ENCODE measurements at regions not wholly inside any gene's neighbourhood (a gene's known extent, or its start where the extent isn't known, plus 50 kb on each side); places are given as distances from the start of the nearest gene placed in this dataset.
A peak's percentile ranks its signal among the peaks of the same experiment; 100 is the strongest.
"Not testable (repeated sequence)": the region's sequence is repeated elsewhere in the genome, so short reads cannot be mapped to it uniquely, and the experiment has no call there.

DNA sequence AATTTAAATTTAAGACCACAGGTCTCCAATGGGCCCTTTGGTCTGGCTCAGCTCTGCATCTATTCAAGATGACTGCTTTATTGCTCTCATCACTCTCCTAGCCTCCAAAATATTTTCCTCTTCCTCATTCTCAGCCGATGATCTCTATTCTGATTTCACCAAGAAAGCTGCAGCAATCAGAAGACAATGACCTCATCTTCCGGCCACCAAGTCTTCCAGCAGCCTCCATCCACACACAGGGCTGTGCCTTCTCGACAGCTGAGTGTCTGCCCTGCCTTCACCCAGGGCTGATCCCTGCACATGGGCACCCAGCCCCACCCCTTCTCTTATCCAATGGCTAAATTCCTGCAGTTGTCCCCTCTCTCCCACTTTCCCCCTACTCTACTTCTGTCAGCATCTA, 167.1 kb upstream of the NBPF12 start:
- not testable (repeated sequence) for H3K4me3 Mint-ChIP-seq; DNase-seq; H3K4me1 Mint-ChIP-seq; H3K27me3 Mint-ChIP-seq (ENCODE audit: low read depth, poor library complexity); H3K27ac Mint-ChIP-seq; H3K36me3 Mint-ChIP-seq (ENCODE audit: low read depth); H3K9me3 Mint-ChIP-seq

DNA sequence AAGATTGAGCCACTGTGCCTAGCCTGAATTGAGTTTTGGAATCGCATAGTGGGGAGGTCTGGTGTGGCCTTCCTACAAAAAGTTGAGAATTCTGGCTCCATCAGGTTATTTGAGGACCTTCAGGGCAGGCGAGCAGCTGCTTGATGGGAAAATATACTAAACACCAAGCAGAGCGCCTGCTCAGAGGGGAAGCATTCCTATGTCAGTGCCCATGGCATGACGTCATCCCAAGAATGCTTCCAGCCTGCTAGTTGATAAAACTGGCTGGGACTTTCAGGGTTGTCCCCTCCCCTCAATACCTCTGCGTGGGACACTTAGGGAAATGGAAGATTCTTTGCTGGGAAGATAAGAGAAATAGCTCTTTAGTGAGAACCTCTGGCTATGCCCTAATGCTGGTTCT, 174.9 kb upstream of the NBPF12 start:
- H3K36me3 Mint-ChIP-seq (ENCODE audit: low read depth); H3K27me3 Mint-ChIP-seq (ENCODE audit: low read depth, poor library complexity); H3K27ac Mint-ChIP-seq; H3K4me3 Mint-ChIP-seq; H3K4me1 Mint-ChIP-seq; DNase-seq; H3K9me3 Mint-ChIP-seq: not testable (repeated sequence)

DNA sequence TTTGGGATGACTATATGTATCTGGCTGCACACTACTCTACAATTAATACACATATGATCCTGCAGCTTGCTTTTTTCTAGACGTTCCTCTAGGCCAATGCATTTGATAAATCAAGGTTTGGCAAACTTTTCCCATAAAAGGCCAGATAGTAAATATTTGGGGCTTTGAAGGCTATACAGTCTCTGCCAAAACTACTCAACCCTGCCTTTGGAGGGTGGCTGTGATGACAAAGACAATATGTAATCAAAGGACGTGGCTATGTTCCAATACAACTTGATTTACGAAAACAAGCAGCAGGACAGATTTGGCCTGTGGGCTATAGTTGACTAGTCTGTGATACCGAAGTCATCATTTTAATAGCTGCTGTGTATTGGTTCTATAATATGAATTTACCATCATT, 181.3 kb upstream of the NBPF12 start:
- H3K27me3 Mint-ChIP-seq (ENCODE audit: low read depth, poor library complexity); DNase-seq; H3K9me3 Mint-ChIP-seq; H3K4me3 Mint-ChIP-seq; H3K4me1 Mint-ChIP-seq; H3K27ac Mint-ChIP-seq; H3K36me3 Mint-ChIP-seq (ENCODE audit: low read depth): not testable (repeated sequence)

DNA sequence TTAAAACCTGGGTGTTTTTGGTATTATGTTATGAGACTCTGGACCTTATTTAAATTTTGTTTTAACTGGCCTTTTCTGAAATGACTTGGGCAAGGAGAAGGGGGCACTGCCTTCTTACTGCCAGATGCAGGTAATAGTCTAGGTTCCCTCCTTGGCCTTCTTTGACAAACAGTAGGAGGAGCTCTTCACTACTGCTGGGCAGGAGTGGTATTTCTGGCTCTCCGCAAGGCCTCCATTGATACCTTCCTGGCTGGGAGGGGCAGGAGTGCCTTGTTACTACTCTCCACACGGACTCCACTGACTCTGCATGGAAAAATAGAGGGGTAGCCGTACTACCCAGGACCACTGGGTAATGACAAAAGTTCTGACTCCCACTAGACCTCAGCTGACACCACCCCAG, 189.4 kb upstream of the NBPF12 start:
- H3K27ac Mint-ChIP-seq; H3K27me3 Mint-ChIP-seq (ENCODE audit: low read depth, poor library complexity); H3K4me1 Mint-ChIP-seq; H3K9me3 Mint-ChIP-seq; DNase-seq; H3K4me3 Mint-ChIP-seq; H3K36me3 Mint-ChIP-seq (ENCODE audit: low read depth): not testable (repeated sequence)

DNA sequence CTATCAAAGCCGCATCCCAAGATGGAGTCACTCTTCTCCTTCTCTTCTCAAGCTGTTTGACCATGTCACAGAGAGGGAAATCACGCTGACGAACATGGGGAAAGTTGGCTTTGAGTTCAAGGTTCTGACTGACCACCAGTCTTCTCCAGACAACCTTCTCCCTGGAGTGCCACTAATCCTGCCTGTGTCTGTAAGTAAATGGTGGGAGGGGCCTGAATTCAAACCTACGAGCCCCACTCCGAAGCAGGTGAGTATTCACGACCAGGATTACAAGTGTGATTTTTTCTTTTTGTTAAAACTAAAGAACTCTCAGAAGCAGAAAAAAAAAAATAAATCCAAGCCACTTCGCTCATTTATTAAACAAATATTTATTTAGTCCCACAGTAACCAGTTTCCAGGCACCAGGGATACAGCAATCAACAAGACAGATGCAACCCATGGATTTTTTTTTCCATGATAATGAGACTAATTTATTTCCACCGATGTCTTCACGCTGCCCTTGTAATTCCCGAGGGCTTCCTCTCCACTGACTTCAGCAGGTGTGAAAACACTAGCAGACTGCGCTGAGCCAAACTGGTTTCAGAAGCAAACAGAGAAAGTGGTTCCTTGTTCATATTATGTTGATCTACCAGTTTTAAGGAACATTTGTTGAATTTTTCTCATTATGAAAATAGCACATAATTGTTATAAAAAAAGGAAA, 206.0 kb upstream of the NBPF12 start:
- DNase-seq; H3K36me3 Mint-ChIP-seq (ENCODE audit: low read depth); H3K27ac Mint-ChIP-seq; H3K9me3 Mint-ChIP-seq; H3K27me3 Mint-ChIP-seq (ENCODE audit: low read depth, poor library complexity); H3K4me3 Mint-ChIP-seq; H3K4me1 Mint-ChIP-seq: not testable (repeated sequence)

DNA sequence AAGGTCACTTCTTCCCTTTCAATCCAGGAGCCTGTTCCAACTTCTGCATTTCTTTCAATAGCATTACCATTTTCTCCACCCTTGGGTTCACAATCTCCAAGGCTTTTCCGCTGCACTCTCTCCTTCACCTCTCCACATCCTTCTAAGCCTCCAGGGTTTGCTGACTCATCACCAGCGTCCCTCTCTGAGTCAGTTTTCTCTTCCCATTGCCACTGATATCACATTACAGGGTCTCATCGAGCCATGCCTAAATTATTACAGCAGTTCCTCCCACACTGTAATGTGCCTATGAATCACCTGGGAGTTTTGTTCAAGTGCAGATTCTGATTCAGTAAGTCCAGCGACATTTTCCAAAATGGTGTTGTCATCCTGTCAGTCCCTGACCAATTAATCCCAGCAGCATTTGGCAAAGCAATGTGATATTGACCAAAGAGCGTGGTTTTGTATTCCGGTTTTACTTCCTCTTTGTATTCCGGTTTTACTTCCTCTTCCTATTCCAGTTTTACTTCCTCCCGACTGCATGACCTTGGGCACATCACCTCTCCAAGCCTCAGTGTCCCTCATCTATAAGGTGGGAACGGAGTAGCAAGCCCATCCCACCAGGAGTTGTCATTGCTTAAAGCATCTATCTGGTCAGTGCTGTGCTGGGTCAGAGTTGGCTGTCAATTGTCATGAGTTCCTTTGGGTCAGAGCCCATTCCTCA, 208.3 kb upstream of the NBPF12 start:
- H3K27ac Mint-ChIP-seq, DNase-seq: not testable (repeated sequence)

DNA sequence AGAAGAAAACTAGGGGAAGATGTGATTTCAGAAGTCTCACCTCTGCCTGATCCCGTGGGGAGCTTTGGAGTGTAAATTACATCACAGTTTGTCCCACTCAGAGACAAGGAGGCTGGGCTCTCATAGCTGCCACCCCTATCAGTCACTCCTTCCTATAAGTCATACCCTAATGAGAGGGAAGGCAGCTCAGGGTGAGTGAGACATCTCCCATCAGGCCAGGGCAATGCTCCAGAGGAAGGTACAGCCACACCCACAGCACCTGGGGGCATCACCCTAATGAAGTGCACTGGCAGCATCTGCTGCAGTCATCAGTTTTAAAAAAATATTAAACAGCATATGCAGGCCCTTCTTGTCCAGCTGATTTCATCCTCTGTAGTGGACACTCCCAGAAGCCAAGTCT, 223.1 kb upstream of the NBPF12 start:
- not testable (repeated sequence) for H3K9me3 Mint-ChIP-seq; H3K27ac Mint-ChIP-seq; DNase-seq; H3K36me3 Mint-ChIP-seq (ENCODE audit: low read depth); H3K4me3 Mint-ChIP-seq; H3K27me3 Mint-ChIP-seq (ENCODE audit: low read depth, poor library complexity)
- H3K4me1 Mint-ChIP-seq = peaks cover 13% of the 10 kb centered on the region

More for the DNA sequence above, 208.3 kb upstream of the NBPF12 start:
- H3K9me3 Mint-ChIP-seq; H3K36me3 Mint-ChIP-seq (ENCODE audit: low read depth); H3K4me1 Mint-ChIP-seq; H3K27me3 Mint-ChIP-seq (ENCODE audit: low read depth, poor library complexity); H3K4me3 Mint-ChIP-seq: not testable (repeated sequence)

DNA sequence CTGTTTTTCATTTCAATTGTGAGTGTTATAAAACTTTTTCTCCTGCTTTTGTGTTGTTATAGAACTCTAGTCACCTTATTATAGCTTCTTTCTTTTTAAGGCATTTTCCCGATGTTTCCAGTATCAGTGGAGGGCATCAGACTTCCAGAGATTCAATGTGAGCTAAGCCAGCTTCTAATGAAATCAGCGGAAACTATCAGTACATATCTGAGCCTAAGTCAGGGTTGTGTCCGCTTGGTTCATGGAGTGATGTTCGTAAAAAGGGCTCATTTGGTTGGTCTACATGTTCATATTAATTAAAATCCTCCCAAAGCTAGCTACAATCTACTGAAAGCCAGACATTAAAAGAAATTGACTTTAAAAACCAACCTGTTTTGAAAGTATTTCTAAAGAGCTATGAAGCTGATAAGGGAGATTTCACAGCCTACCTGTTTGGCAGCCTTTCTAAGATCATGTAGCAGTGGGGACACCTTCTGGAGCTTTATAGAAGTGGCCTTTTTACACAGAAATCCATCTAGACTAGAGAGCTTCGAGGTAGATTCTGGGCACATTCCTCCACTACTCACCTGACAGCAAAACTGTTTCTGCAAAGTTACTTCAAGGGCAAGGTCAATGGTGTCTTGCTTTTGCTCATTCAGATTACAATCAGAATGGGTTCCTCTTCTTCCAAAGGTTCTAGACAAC, 227.1 kb upstream of the NBPF12 start:
- not testable (repeated sequence) for H3K4me3 Mint-ChIP-seq; H3K27ac Mint-ChIP-seq; H3K9me3 Mint-ChIP-seq; H3K36me3 Mint-ChIP-seq (ENCODE audit: low read depth); H3K27me3 Mint-ChIP-seq (ENCODE audit: low read depth, poor library complexity)
- DNase-seq = peak; percentile 7
- H3K4me1 Mint-ChIP-seq = peaks cover 20% of the 10 kb centered on the region
- TF ChIP-seq, protein P1, sequence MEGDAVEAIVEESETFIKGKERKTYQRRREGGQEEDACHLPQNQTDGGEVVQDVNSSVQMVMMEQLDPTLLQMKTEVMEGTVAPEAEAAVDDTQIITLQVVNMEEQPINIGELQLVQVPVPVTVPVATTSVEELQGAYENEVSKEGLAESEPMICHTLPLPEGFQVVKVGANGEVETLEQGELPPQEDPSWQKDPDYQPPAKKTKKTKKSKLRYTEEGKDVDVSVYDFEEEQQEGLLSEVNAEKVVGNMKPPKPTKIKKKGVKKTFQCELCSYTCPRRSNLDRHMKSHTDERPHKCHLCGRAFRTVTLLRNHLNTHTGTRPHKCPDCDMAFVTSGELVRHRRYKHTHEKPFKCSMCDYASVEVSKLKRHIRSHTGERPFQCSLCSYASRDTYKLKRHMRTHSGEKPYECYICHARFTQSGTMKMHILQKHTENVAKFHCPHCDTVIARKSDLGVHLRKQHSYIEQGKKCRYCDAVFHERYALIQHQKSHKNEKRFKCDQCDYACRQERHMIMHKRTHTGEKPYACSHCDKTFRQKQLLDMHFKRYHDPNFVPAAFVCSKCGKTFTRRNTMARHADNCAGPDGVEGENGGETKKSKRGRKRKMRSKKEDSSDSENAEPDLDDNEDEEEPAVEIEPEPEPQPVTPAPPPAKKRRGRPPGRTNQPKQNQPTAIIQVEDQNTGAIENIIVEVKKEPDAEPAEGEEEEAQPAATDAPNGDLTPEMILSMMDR (IDR thresholded peaks at IDR 0.05) = peak; percentile 28

DNA sequence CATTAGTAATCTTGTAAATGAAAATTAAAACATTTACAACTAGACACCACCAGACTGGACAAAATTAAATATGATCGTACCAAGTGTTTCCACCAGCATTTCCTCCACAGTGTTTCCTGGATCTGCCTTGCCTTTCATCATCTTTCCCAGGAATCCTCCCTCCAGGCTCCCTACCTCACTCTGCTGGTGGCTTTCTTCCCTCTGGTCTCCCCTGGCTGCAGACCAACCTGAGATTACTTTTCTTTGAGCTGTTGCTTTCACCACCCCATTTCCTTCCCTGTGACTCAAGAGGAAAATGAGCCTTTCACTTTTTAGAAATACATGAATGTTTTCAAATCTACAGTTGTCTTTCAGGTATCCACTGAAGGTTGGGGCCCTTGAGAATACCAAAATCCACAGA, 228.8 kb upstream of the NBPF12 start:
- not testable (repeated sequence) for DNase-seq; H3K36me3 Mint-ChIP-seq (ENCODE audit: low read depth)

DNA sequence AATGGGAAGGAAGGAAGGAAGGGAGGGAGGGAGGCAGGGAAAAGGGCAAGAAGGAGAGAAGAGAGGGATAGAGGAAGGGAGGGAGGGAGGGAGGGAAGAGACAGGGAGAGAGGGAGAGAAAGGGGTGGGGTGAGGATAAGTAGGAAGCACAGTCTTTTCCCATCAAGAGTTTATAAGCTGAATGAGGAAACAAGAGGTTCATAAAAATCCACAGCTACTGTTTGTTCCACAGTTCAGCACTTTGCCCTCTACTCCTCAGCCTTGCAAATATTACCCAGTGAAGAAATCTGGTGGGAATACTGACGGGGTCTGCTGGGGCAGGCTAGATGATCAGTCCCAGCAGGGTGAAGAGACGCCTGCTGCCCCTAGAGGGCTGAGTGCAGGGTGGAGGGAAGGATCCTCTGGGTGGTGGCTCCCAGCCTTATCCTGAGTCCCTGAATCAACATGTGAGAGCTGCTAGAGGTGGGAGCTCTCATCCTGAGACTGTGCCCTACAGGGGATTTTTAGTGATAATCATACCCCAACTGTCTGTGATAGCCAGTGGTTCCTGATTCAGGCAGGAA, 233.9 kb upstream of the NBPF12 start:
- not testable (repeated sequence) for H3K36me3 Mint-ChIP-seq (ENCODE audit: low read depth); DNase-seq; H3K9me3 Mint-ChIP-seq; H3K27me3 Mint-ChIP-seq (ENCODE audit: low read depth, poor library complexity); H3K4me3 Mint-ChIP-seq; H3K27ac Mint-ChIP-seq
- peaks cover 10% of the 10 kb centered on the region for H3K4me1 Mint-ChIP-seq

More for the DNA sequence above, 228.8 kb upstream of the NBPF12 start:
- not testable (repeated sequence) for H3K9me3 Mint-ChIP-seq; H3K4me3 Mint-ChIP-seq; H3K27me3 Mint-ChIP-seq (ENCODE audit: low read depth, poor library complexity); H3K27ac Mint-ChIP-seq
- H3K4me1 Mint-ChIP-seq = peaks cover 12% of the 10 kb centered on the region

DNA sequence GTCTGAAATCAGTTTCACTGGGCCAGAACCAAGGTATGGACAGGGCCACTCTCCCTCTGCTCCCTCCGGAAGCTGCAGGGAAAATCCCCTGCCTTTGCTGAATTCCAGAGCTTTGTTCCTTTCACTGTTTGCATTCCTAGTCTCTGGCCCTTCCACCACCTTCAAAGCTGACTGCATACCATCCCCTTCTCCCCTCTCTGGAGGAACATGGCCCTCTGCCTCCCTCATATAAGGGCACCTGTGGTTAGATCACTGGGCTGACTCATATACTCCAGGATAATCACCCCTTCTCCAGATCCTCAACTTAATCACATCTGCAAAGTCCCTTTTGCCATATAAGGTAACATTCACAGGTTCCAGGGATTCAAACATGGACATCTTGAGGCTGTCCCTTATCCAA, 236.8 kb upstream of the NBPF12 start:
- not testable (repeated sequence) for DNase-seq; H3K36me3 Mint-ChIP-seq (ENCODE audit: low read depth); H3K4me1 Mint-ChIP-seq; H3K27me3 Mint-ChIP-seq (ENCODE audit: low read depth, poor library complexity); H3K9me3 Mint-ChIP-seq; H3K4me3 Mint-ChIP-seq
- peak overlapping the region; percentile 98 for H3K27ac Mint-ChIP-seq

DNA sequence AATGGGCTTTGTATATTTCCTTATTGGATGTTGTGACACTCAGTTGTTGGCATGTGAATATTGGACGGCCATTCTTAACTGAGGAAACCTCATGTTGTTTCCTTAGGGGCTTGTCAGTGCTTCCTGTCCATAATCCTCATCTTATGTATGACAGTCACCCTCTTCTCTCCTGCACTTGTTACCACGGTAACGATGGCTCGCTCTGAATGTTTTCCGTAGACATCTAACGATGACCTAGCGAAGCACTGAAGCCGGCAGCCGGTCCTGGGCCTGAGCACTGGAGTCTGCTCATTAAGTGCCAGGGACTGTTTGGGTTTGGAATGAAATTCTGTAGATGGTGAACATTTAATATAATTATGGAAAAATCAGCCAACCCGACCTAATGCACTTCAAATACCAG, 242.7 kb upstream of the NBPF12 start:
- H3K4me1 Mint-ChIP-seq, H3K27ac Mint-ChIP-seq: not testable (repeated sequence)

DNA sequence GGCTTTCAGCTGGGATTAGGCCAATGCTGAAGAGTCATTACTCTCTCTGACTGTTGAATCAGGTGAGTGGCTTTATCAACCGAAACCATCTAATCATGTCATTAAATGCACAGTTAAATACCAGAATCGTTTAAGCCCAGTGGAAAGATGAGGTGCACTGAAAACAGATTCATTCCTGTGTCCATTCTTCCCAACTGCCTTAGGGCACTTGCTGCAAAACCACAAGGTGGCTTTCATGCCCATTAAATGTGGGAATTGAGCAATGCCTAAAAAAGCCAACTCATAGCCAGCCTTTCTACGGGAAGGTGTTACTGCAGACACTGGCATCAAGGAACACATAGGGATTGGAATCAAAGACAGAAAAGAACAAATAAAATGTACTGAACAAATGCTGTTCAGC, 246.3 kb upstream of the NBPF12 start:
- not testable (repeated sequence) for H3K9me3 Mint-ChIP-seq; H3K36me3 Mint-ChIP-seq (ENCODE audit: low read depth); H3K4me3 Mint-ChIP-seq; H3K27ac Mint-ChIP-seq; DNase-seq; H3K27me3 Mint-ChIP-seq (ENCODE audit: low read depth, poor library complexity); H3K4me1 Mint-ChIP-seq

More for the DNA sequence above, 242.7 kb upstream of the NBPF12 start:
- not testable (repeated sequence) for H3K27me3 Mint-ChIP-seq (ENCODE audit: low read depth, poor library complexity); DNase-seq; H3K4me3 Mint-ChIP-seq; H3K9me3 Mint-ChIP-seq; H3K36me3 Mint-ChIP-seq (ENCODE audit: low read depth)

Measured in nephron progenitor cell (in vitro differentiated cells).